ENCODE measurements at regions not wholly inside any gene's neighbourhood (a gene's known extent, or its start where the extent isn't known, plus 50 kb on each side); places are given as distances from the start of the nearest gene placed in this dataset.
A peak's percentile ranks its signal among the peaks of the same experiment; 100 is the strongest.
"Not testable (repeated sequence)": the region's sequence is repeated elsewhere in the genome, so short reads cannot be mapped to it uniquely, and the experiment has no call there.

GRCh38 chr4:170805352-170805751, 715.6 kb upstream of the AADAT start:
- Mint-ChIP-seq H3K4me1 (no peaks in the 10 kb centered on the region), H3K9me3 (peaks cover 5% of the 10 kb centered on the region), H3K4me3 (no peak overlapping the region), H3K27me3 (ENCODE audit: low read depth) (no peaks in the 10 kb centered on the region), H3K27ac (ENCODE audit: unreplicated experiment) (no peak overlapping the region), H3K36me3 (ENCODE audit: low read depth) (no peaks in the 10 kb centered on the region)
- no peak for DNase-seq (ENCODE audit: low read depth, low spot score)
- no peak for TF ChIP-seq CTCF (conservative IDR thresholded peaks at IDR 0.05)

GRCh38 chr4:170804930-170805329, 715.2 kb upstream of the AADAT start:
- Mint-ChIP-seq H3K9me3 (peaks cover 5% of the 10 kb centered on the region), H3K4me3 (no peak overlapping the region), H3K36me3 (ENCODE audit: low read depth) (no peaks in the 10 kb centered on the region), H3K4me1 (no peaks in the 10 kb centered on the region), H3K27me3 (ENCODE audit: low read depth) (no peaks in the 10 kb centered on the region), H3K27ac (ENCODE audit: unreplicated experiment) (no peak overlapping the region)
- DNase-seq (ENCODE audit: low read depth, low spot score) = no peak
- no peak for TF ChIP-seq CTCF (conservative IDR thresholded peaks at IDR 0.05)

GRCh38 chr4:170803492-170803891, 713.7 kb upstream of the AADAT start:
- H3K27ac Mint-ChIP-seq (ENCODE audit: unreplicated experiment) = no peak overlapping the region
- peaks cover 2% of the 10 kb centered on the region for H3K9me3 Mint-ChIP-seq
- DNase-seq (ENCODE audit: low read depth, low spot score) = no peak
- H3K36me3 Mint-ChIP-seq (ENCODE audit: low read depth) = no peaks in the 10 kb centered on the region
- no peak for TF ChIP-seq CTCF (conservative IDR thresholded peaks at IDR 0.05)
- no peaks in the 10 kb centered on the region for H3K4me1 Mint-ChIP-seq
- no peaks in the 10 kb centered on the region for H3K27me3 Mint-ChIP-seq (ENCODE audit: low read depth)
- no peak overlapping the region for H3K4me3 Mint-ChIP-seq

- no peak overlapping the region for H3K4me3 Mint-ChIP-seq
Measured at GRCh38 chr4:170801771-170802170, 712.0 kb upstream of the AADAT start.

GRCh38 chr4:170794525-170794924, 704.8 kb upstream of the AADAT start:
- Mint-ChIP-seq H3K27ac (ENCODE audit: unreplicated experiment) (no peak overlapping the region), H3K4me1 (no peaks in the 10 kb centered on the region), H3K36me3 (ENCODE audit: low read depth) (no peaks in the 10 kb centered on the region), H3K4me3 (no peak overlapping the region), H3K27me3 (ENCODE audit: low read depth) (no peaks in the 10 kb centered on the region), H3K9me3 (peaks cover 4% of the 10 kb centered on the region)
- DNase-seq (ENCODE audit: low read depth, low spot score) = no peak
- TF ChIP-seq CTCF (conservative IDR thresholded peaks at IDR 0.05) = no peak

More at GRCh38 chr4:170801771-170802170, 712.0 kb upstream of the AADAT start:
- Mint-ChIP-seq H3K36me3 (ENCODE audit: low read depth) (no peaks in the 10 kb centered on the region), H3K4me1 (no peaks in the 10 kb centered on the region), H3K9me3 (peaks cover 2% of the 10 kb centered on the region), H3K27ac (ENCODE audit: unreplicated experiment) (no peak overlapping the region), H3K27me3 (ENCODE audit: low read depth) (no peaks in the 10 kb centered on the region)
- TF ChIP-seq CTCF (conservative IDR thresholded peaks at IDR 0.05) = no peak
- DNase-seq (ENCODE audit: low read depth, low spot score) = no peak

GRCh38 chr4:170788540-170789051, 698.8 kb upstream of the AADAT start:
- not testable (repeated sequence) for H3K9me3 Mint-ChIP-seq; H3K36me3 Mint-ChIP-seq (ENCODE audit: low read depth); H3K4me1 Mint-ChIP-seq; H3K27me3 Mint-ChIP-seq (ENCODE audit: low read depth)
- peak overlapping the region; percentile 90 for H3K4me3 Mint-ChIP-seq
- peak; percentile 14 for DNase-seq (ENCODE audit: low read depth, low spot score)
- peak overlapping the region; percentile 97 for H3K27ac Mint-ChIP-seq (ENCODE audit: unreplicated experiment)
